NCI-H2196 treated with DMSO at 0.1 percent for 48 hours (cell line): ENCODE measurements at regions not wholly inside any gene's neighbourhood (a gene's known extent, or its start where the extent isn't known, plus 50 kb on each side); places are given as distances from the start of the nearest gene placed in this dataset.
A peak's percentile ranks its signal among the peaks of the same experiment; 100 is the strongest.

Source experiments
- DNase-seq: peaks from one replicate; lab custom pipeline; 2025; ENCODE audit not compliant: unreplicated experiment; lab: John Stamatoyannopoulos, UW

DNA sequence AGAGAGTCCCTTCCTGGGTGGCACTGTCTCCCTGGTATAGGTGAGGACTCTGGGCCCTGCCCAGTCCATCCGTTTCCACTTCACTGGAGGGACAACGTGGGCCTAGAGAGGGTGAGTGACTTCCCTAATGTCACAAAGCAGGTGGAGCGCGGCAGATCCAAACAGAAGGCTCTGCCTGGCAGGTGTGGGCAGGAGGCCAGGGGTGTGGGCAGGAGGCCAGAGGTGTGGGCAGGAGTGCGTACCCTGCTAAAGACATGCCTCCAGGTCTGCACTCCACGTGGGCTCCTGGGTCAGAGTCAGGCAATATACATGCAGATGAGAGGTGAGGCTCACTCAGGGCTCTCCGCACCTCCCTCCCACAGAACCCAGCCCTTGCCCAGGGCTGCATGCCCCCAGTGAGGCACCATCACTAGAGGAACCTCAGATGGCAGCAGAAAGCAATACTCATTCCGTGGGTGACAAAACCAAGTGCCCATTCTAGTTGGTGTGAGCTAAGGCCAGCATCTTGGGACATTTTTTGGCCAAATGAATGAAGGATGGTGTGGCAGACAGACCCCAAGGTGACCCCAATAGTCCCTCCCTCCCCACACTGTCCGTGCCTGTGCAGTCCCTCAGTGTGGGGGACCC is 271.6 kb upstream of the RTL1 start:
- DNase-seq, result peak; percentile 27

DNA sequence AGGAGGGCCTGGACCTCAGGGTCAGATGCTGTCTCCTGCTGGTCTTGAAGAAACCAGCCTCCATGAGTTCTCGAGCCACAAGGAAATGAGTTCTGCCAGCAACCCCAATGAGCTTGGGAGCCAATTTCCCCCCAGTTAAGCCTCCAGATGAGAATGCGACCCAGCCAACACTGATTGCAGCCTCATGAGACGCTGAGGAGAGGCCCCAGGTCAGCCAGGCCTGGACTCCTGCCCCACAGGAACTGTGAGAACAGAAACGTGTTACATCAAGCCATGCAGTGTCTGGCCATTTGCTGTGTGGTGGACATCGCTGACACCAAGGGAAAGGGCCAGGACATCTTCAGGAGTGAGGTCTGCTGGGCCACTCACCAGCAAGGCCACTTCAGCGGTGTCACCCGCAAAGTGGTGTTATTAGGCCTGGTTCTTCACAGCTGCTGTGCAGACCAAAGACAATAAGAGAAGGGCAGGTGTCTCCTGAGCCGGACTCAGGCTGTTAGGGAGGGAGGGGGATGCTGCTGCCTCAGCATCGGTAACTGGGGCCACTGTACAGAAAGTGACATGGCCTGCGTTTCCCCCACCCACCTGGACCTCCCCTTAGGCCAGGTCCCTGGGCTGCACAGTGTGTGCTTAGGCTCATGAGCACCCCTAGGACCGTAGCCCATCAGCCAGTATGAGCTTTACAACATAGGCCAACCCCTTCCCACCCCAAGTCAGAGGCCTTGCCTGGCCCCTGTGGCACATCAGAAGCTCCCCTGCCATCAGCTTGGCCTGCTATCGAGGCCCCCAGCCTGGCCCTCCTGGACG is 272.4 kb upstream of the RTL1 start:
- no peak for DNase-seq

DNA sequence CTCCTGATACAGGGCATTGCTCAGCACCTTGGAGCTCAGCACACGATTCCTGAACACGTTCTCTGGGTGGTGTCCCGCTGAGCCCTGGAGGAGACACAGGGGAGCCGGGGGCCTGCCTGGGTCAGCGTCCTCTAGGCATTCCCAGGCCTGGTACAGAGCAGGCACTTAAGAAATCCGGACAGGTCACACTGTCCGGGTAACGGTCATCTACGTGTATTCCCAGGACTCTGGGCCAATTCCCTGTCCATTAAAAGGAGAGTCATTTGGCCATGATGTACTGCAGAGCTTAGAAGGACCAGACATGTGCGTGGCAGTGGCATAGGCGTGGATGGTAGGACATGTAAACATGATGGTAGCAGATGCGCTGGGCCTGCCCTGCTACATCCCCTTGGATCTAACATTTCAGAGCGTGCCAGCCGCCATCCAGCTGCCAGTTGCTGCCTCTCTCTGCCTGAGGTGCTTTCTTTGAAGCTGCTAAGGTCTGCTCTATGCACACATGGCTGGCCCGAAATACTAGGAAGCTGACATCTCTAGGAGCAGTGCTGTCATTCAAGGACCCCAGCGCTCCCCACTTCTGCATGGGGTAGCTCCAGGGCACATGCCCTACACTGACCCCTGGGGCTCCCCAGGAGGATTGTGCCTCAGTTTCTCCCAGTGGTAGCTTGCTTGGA is 273.1 kb upstream of the RTL1 start:
- DNase-seq, result no peak

DNA sequence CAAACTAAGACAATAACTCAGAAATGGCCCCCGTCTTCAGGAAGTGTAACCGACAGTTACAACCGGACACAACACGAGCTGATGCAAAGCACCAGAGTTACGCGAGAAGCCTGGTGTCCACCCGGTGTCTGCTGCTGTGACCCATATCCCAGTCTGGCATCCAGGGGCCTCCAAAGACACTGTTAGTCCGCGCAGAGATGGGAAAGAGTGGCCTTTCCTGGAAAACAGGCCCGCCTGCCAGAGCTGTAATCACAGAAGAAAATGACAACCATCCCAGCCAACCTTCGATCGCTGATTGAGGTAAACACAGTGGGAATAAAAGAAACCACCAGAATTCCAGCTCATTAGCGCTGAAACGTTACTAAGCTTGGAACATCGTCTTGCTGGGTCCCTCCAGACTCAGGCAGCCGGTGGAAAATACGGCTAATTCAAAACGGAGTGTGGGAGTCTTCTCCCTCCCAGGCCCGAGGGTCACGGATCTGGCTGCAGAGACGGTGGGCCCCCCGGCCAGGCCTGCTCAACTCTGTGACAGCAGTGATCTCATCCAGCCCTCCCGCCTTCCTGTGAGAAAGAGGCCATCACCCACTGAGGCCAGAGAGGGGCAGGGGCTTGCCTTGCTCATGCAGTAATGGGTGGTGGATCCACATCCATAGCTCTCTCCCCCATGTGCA is 273.9 kb upstream of the RTL1 start:
- no peak for DNase-seq

DNA sequence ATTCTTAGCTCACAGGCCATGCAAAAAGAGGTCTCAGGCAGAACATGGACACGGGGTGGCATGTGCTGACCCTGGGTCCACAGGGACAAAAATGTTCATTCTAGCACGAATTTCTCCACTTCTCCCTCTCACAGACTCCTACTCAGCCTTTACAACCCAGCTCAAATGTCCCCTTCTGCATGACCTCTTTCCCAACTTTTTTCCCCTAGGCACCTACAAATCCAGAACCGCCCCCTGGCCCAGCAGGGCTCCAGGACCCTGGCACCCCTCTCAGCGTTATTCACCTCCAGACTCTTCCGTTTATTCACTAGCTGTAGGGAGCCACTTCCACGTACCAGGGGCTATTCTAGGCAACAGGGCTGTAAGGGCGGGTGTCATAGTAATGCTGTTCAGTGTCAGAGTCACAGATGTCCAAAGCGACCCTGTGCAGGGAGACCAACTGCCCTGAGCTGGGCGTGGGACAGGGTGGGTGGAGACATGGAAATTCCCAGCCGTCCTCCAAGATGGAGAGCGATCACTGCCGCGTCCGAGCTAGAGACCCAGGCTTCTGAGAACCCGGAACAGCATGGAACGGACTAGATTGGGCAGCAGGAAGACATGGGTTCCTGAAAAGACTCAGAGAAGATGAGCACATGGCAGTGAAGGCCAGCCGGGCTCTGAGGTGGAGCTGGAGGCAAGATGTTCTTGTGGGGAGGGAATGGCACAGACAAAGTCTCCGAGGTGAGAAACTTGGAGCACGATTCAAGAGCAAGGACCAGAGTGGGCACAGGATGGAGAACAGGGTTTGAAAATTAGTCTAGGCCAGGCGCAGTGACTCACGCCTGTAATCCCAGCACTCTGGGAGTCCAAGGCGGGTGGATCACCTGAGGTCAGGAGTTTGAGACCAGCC is 274.9 kb upstream of the RTL1 start:
- DNase-seq, result no peak

DNA sequence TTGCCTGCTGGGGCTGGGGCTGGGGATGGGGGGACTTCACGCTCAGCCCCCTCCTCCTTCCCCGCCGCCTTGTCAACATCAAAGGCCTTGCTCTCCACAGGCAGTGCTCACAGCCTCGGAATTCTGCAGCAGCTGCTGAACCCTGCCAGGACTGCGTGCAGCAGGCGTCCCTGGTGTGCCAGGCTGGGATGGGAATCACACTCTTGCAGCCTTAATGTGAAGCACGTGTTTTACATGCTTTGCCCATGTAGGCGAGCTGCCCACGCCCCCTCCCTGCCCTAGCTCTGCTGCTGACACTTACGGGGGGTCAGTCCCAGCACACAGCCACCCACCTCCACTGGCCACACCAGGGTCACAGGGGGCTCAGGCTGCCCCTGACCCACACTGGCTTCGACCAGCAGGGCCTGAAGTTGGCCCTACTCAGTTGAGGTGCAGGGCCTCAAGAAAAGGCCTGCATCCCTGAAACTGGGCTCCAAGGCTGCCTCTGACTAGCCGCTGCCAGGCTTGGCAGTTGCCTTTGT is 276.2 kb upstream of the RTL1 start:
- DNase-seq, result no peak

DNA sequence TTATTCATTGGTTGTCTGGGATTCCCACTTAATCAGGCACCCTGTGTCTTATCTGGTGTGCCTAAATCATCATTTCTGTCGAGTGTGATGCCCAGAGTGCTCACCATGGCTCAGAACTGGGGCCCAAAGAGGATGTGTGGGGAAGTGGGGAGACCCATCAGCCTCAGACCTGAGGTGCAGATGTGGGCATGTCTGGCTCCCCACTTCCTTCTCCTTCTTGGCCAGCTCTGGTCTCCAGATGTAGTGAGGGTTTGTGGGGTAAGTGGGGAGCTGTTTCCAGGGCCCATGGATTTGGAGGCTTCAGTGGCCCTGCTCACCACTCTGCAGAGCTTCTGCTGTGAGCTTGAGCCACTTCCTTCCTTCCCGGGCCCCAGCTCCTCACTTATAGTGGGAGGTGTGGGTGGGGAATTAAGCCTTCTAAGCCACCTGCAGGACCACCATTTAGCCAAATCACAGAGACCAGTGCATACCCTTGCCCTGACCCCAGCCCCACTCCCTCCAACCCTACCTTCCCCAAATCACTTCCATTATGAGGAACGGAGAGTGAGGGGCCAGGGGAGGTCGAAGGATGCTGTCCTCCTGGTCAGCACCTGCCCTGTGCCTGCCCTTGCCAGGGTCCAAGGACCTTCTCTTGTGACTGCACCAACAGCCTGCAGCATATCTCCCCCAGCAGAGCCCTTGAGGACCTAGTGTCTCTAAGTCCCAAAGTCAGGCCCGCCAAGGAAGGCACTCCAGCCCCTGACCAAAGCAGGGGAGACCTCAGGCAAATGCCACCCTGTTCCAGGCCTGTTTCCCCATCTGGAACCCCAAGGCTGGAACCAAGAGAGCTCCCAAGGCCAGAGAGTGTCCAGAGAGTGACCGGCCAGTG is 278.2 kb upstream of the RTL1 start:
- DNase-seq, result no peak

DNA sequence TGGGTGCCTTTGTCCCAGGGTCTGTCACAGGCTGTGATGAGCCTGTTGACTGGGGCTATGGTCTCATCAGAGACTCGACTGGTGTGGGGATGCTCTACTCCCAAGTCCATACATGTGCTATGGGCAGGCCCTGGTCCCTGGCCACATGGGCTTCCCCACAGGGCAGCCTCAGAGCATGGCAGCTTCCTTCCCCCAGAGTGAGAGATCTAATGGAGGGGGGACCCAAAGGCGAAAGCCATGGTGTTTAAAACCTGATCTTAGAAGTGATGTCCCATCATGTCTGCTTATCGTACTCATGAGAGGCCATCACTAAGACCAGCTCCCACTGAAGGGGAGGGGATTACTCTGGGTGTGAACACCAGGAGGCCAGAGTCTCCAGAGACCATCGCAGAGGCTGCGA is 279.0 kb upstream of the RTL1 start:
- DNase-seq, result no peak

DNA sequence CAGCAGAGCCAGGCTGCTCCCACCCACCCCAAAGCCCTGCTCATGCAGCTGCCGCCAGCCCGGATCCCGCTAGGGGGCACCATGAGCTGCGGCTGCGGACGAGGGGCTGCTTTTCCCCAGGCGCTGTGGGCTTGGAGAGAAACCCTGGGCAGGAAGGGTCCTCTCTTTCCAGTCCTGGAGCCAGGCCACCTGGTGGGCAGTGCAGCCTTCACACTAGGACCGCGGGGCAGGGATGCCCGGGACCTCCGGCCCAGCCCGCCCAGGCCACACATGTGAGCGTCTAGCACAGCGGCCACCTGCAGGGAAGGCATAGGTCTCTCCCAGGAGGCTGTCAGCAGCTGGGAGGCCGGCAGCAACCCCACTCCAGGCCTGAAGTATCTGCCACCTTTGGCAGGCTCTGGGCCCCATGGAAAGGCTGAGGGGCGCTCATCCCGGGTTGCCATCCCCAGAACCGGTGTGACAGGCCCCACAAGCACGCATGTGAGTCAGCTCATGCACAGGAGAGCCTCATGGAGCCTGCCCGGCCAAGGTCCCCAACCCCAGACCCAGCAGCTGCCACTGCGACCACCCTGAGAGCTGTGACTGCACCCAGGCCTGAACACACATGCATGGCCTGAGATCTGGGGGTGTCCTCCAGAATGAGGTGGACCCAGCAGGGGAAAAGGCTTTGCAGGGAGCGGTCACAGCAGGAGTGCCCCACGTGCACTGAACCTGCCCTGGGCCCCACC is 280.0 kb upstream of the RTL1 start:
- DNase-seq, result no peak

DNA sequence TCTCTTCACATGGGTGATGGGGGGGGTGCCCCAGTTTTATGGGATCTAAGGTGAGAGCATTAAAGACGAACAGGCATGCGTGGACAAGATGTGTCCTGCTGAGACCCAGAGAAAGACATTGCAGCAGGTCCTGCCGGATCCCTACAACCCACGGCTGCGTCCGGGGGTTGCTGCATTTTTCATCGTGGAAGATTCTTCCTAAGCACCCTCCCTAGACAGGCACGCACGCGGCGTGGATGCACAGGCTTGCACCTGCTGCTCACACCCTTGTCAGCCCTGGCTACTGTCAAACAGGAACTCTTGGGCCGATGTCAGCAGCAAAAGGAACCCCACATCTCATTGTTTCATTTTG is 280.6 kb upstream of the RTL1 start:
- DNase-seq, result no peak

DNA sequence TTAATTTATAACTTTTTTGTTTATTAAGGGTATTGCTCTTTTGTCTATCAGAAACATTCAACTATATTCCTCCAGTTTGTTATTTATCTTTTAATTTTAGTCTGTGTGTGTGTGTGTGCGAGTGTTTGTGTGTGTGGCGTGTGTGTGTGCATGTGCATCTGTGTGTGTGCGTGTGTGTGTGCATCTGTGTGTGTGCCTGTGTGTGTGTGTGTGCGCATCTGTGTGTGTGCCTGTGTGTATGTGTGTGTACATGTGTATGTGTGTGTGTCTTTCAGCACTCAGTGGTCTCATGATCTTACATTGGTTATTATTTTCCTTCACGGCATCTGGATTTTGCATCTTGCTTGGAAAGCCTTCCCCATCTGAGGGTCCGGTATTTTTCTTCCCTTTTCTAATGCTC is 281.1 kb upstream of the RTL1 start:
- no peak for DNase-seq

DNA sequence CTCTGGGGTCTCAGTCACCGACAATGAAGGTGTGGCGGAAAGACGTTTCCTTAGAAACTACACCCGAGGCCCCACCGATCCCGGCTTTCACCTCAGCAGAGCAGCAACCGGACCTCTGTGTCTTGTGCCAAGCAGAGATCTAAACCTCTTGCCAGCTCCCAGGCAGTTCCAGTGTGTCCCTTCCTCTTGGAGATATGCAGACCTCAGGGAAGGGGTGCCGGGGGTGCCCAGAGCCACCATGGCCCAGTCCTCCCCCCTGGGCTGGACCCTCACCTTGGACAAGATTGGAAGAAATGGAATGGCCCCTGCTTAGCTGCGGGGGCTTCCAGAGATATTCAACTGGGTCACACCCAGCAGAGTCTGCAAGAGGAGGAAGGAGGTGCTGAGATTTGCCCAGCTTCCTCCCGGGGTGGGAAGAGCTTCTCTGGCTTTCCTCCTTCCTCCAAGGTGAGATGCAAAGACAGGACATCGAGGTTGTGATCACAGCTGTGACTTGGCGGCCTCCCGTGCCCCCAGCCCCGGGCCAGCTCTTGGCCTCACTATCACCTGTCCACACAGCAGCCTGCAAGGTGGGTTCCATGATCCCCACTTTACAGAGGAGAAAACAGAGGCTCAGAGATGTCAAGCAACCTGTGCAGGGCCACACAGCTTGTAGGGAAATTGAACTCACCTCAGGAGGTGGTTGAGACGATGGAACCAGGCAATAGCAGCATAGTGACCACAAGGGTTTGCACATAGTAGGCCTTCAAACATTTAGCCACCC is 281.7 kb upstream of the RTL1 start:
- no peak for DNase-seq

DNA sequence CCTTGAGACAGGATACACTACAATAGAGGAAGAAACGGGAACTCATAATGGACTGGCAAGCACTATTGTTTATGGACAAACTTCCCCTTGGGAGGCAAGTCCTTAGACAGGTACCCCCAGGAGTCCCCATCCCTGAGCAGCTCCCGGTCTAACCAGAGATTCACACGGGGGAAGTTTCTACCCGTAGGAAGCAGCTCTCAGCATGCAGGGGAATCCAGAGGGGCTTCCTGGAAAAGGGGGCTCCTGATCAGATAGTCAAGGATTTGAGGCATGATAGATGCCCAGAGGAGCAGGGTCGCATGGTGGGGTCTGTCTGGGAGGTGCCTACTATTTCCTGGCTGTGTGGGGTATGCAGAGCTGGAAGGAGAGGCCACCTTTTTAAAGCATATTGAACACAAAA is 282.4 kb upstream of the RTL1 start:
- no peak for DNase-seq

DNA sequence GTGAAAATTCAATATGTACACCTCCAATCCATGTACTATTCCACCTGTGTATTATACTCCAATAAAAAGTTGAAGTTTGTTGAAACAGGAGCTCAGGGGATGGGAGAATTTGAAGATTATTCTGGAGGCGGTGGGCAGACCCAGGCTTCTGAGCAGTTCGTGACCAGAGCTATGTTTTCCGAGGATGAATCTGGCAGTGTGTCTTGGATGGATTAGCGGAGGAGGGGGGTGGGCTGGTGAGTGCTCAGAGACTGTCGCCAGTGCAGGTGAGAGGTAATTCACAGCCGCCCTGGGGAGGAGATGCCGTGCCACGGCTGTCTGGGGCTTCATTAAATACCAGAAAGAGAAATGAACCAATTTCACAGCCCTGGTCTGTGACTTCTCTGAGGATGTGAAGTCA is 283.0 kb upstream of the RTL1 start:
- DNase-seq, result no peak

DNA sequence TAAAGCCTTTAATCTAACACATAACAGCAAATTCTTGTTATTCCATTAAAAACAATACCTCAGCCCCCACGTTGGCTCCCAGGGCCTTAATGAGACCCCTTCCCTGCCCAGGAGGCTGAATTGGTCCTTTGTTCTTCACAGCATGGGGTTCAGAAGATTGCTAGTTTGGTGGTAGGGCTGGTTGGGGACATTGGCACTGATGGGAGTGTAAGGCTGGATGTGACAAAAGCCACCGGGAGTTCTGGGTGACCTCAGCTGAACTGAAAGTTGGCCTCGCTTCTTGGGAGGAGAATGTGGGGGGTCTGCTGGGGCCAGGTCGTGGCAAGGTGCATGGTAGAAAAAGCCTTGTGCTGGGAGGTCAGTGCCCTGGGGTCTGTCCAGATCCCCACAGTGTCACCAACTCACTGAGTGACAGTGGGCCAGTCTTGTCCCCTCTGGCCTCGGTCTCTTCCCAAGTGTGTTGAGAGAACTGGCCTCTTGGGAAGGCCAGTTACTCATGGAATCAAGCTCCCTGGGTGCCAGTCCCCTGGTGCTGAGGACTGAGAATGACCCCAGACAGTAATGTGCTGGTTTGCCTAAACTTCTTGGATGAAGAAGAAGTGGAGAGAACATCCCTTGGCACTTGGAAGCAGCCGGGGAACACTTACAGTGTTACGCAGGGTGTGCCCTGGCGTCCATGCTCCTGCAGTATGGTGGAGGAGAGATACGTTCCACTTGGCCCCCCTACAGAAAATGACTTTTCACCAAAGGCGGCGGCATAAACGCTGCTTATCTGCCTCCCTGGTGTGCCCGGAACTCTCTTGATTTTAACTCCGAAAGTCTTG is 283.7 kb upstream of the RTL1 start:
- DNase-seq, result no peak

DNA sequence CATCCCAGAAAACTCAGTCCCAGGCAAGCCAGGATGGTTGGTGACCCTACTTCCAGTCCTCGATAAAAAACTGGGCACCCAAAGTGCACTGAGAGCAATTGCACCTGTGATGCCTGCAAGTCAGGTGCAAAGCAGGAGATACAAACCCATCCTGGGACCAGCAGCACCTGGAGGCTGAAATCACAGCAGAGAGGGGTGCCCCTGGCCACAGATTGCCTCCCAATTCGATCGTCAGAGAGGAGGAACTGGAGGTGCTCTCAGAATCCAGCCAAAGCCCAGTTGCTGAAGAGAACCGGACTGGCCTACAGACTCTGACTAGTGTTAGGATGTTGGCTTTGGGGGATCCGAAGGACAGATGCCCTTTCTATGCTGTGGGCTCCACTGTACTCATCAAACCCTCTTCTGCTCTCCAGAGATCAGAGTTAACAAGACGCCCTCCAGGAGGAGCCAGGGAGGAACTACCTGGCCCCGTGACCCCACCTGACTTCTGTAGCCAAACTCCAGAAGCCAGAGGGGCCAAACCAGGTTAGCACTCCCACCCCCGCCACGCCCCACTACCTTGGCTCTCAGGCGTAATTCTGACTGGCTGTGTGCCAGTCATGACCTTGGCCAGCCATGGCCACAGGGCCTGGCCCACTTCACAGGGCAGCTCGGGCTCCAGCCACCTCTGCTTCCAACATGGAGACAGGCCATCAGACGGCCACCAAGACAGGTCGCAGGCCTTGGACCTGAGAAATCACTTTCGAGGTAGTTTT is 284.5 kb upstream of the RTL1 start:
- no peak for DNase-seq

DNA sequence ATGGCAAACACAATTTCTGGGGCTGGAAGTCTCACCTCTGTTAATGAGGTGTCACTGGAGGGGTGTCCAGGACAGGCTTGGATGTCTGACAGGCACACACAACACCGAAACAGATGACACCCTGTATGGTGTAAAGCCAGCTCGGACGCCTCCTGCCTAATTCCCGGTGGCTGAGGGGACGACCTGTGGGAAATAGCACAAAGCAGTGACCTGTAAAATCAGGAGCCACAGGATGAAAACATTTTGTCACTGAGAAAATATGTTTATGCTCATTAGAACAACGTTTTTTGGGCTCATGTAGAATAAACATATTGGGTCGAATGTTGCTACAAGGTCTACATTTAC is 285.0 kb upstream of the RTL1 start:
- DNase-seq, result no peak
